Loucy (cell line): ENCODE measurements at regions not wholly inside any gene's neighbourhood (a gene's known extent, or its start where the extent isn't known, plus 50 kb on each side); places are given as distances from the start of the nearest gene placed in this dataset.

ENCODE experiments used
- H2AFZ ChIP-seq: fragments of 200-600 bp; sonication (generic); 2 replicates; pipeline ENCODE4 v1.6.0; 2016; ENCODE audit warnings: antibody characterized with exemption, mild to moderate bottlenecking, low read length, moderate library complexity
- H3F3A ChIP-seq: fragments of 200-600 bp; 2 replicates; pipeline ENCODE4 v1.6.0; 2016; ENCODE audit warnings: antibody characterized with exemption, low read depth, mild to moderate bottlenecking
- H3K27me3 ChIP-seq: fragments of 200-600 bp; sonication (generic); 2 replicates; pipeline ENCODE4 v1.6.1; 2014; ENCODE audit warnings: low read length, mild to moderate bottlenecking; ENCODE audit not compliant: insufficient read depth, poor library complexity, severe bottlenecking
- H3K36me3 ChIP-seq: fragments of 200-600 bp; sonication (generic); 2 replicates; pipeline ENCODE4 v1.6.1; 2016; ENCODE audit warnings: low read length; ENCODE audit not compliant: insufficient read depth
- H3K4me1 ChIP-seq: fragments of 200-600 bp; sonication (generic); 2 replicates; pipeline ENCODE4 v1.5.1; 2014; ENCODE audit warnings: low read length, mild to moderate bottlenecking; ENCODE audit not compliant: insufficient read depth, poor library complexity, severe bottlenecking
- H3K4me2 ChIP-seq: fragments of 200-600 bp; sonication (generic); 2 replicates; pipeline ENCODE4 v1.6.0; 2014; ENCODE audit warnings: antibody characterized with exemption, low read length, low read depth, mild to moderate bottlenecking; ENCODE audit not compliant: poor library complexity, severe bottlenecking
- H3K4me3 ChIP-seq: fragments of 200-600 bp; sonication (generic); 2 replicates; pipeline ENCODE4 v1.5.1; 2014; ENCODE audit warnings: low read length, mild to moderate bottlenecking, mixed read lengths; ENCODE audit not compliant: poor library complexity, severe bottlenecking
- H3K79me2 ChIP-seq: fragments of 200-600 bp; sonication (generic); 2 replicates; pipeline ENCODE4 v1.6.1; 2014; ENCODE audit warnings: low read length; ENCODE audit not compliant: insufficient read depth
- H3K9ac ChIP-seq: fragments of 200-600 bp; sonication (generic); 2 replicates; pipeline ENCODE4 v1.6.0; 2014; ENCODE audit warnings: mild to moderate bottlenecking, low read depth, low read length, moderate library complexity; ENCODE audit not compliant: poor library complexity, severe bottlenecking
- H3K9me2 ChIP-seq: fragments of 200-600 bp; sonication (generic); replicated peaks from 2 replicates; pipeline ENCODE4 v1.6.1; 2016; ENCODE audit warnings: low read depth, low read length, mixed read lengths
- H3K9me3 ChIP-seq: fragments of 200-600 bp; sonication (generic); 2 replicates; pipeline ENCODE4 v1.6.1; 2014; ENCODE audit warnings: mild to moderate bottlenecking, antibody characterized with exemption, low read length, low read depth; ENCODE audit not compliant: insufficient read depth
- H4K20me1 ChIP-seq: fragments of 200-600 bp; sonication (generic); 2 replicates; pipeline ENCODE4 v1.6.0; 2014; ENCODE audit warnings: antibody characterized with exemption, low read length, mild to moderate bottlenecking; ENCODE audit not compliant: insufficient read depth, poor library complexity, severe bottlenecking
- CTCF ChIP-seq: fragments of 200-600 bp; sonication (generic); conservative IDR thresholded peaks from 2 replicates; pipeline ENCODE4 v1.5.1; 2014; ENCODE audit warnings: mild to moderate bottlenecking, antibody characterized with exemption, low read length
- EZH2phosphoT487 ChIP-seq: fragments of 200-600 bp; IDR thresholded peaks from 2 replicates; pipeline ENCODE4 v1.6.1; 2018; ENCODE audit warnings: antibody characterized with exemption, mild to moderate bottlenecking, moderate library complexity, borderline replicate concordance

GRCh38 chr20:2234598-2235191 is 61.1 kb upstream of the TGM3 start:
- Histone ChIP-seq H3K4me3 (no peak overlapping the region), H3K9ac (no peak overlapping the region), H3K4me2 (no peak overlapping the region), H3K4me1 (no peaks in the 10 kb centered on the region), H3K36me3 (no peaks in the 10 kb centered on the region), H3F3A (no peaks in the 10 kb centered on the region), H3K79me2 (no peaks in the 10 kb centered on the region), H2AFZ (no peak overlapping the region), H3K9me2 (no peaks in the 10 kb centered on the region), H3K9me3 (no peaks in the 10 kb centered on the region), H3K27me3 (no peaks in the 10 kb centered on the region), H4K20me1 (no peaks in the 10 kb centered on the region)
- no peak for TF ChIP-seq EZH2phosphoT487
- no peak for TF ChIP-seq CTCF

GRCh38 chr20:2236256-2236655 is 59.5 kb upstream of the TGM3 start:
- Histone ChIP-seq H3K79me2 (no peaks in the 10 kb centered on the region), H2AFZ (no peak overlapping the region), H3K4me2 (no peak overlapping the region), H3K9me3 (no peaks in the 10 kb centered on the region), H3F3A (no peaks in the 10 kb centered on the region), H4K20me1 (no peaks in the 10 kb centered on the region), H3K27me3 (no peaks in the 10 kb centered on the region), H3K9ac (no peak overlapping the region), H3K9me2 (no peaks in the 10 kb centered on the region), H3K4me3 (no peak overlapping the region), H3K4me1 (no peaks in the 10 kb centered on the region), H3K36me3 (no peaks in the 10 kb centered on the region)
- no peak for TF ChIP-seq CTCF
- TF ChIP-seq EZH2phosphoT487 = no peak

GRCh38 chr20:2237059-2237458 is 58.7 kb upstream of the TGM3 start:
- Histone ChIP-seq H3K79me2 (no peaks in the 10 kb centered on the region), H3K4me3 (no peak overlapping the region), H3F3A (no peaks in the 10 kb centered on the region), H2AFZ (no peak overlapping the region), H3K36me3 (no peaks in the 10 kb centered on the region), H3K9me3 (no peaks in the 10 kb centered on the region), H3K4me1 (no peaks in the 10 kb centered on the region), H3K27me3 (no peaks in the 10 kb centered on the region), H3K4me2 (no peak overlapping the region), H3K9me2 (no peaks in the 10 kb centered on the region), H3K9ac (no peak overlapping the region), H4K20me1 (no peaks in the 10 kb centered on the region)
- TF ChIP-seq EZH2phosphoT487 (no peak), CTCF (no peak)
